ENCODE measurements at regions not wholly inside any gene's neighbourhood (a gene's known extent, or its start where the extent isn't known, plus 50 kb on each side); places are given as distances from the start of the nearest gene placed in this dataset.
"Not testable (repeated sequence)": the region's sequence is repeated elsewhere in the genome, so short reads cannot be mapped to it uniquely, and the experiment has no call there.

DNA sequence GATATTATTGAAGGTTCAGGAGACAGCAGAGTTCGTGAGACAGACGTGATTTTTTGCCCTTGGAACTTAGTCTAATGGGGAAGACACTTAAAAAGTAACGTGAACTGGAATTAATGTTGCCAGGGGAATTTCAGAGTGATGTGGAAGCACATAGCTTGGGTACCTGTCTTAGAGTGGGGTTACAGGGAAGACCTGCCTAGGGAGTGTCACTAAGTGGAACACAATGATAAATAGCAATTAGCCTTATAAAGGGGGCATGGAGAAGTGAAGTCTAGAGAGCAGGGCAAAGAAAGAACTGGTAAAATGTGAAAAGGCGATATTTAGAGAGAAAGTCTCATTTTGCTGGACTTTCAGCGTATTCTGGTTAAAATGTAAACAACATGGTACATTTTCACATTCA lies 306.0 kb upstream of the TCF4 start:
- H3K4me1 ChIP-seq (ENCODE audit: insufficient read depth, insufficient read length): no peaks in the 10 kb centered on the region
- no peak for DNase-seq (ENCODE audit: low read depth, low spot score)
- H3K4me3 ChIP-seq (ENCODE audit: insufficient read length, low read depth): peak overlapping the region; percentile 45
- no peaks in the 10 kb centered on the region for H3K36me3 ChIP-seq (ENCODE audit: insufficient read depth, insufficient read length, low read length)
- peaks cover 8% of the 10 kb centered on the region for H3K9me3 ChIP-seq (ENCODE audit: insufficient read depth, low read length)
- no peaks in the 10 kb centered on the region for H3K27me3 ChIP-seq (ENCODE audit: insufficient read depth, insufficient read length)
- H3K9ac ChIP-seq (ENCODE audit: insufficient read length, low read depth): no peak overlapping the region
- no peak for TF ChIP-seq SUZ12 (IDR thresholded peaks at IDR 0.05; ENCODE audit: extremely low read depth, insufficient read depth, insufficient read length)

- peak overlapping the region; percentile 45 for H3K4me3 ChIP-seq (ENCODE audit: insufficient read length, low read depth)
- not testable (repeated sequence) for DNase-seq (ENCODE audit: low read depth, low spot score)
Observed at GRCh38 chr18:55892862-55893813, 305.1 kb upstream of the TCF4 start.

GRCh38 chr18:55886886-55887285 lies 298.9 kb upstream of the TCF4 start:
- DNase-seq (ENCODE audit: low read depth, low spot score): no peak
- no peak overlapping the region for H3K9ac ChIP-seq (ENCODE audit: insufficient read length, low read depth)

More at GRCh38 chr18:55892862-55893813, 305.1 kb upstream of the TCF4 start:
- not testable (repeated sequence) for H3K27me3 ChIP-seq (ENCODE audit: insufficient read depth, insufficient read length); H3K4me1 ChIP-seq (ENCODE audit: insufficient read depth, insufficient read length); H3K9me3 ChIP-seq (ENCODE audit: insufficient read depth, low read length); H3K36me3 ChIP-seq (ENCODE audit: insufficient read depth, insufficient read length, low read length)
- H3K9ac ChIP-seq (ENCODE audit: insufficient read length, low read depth): peak overlapping the region; percentile 44

GRCh38 chr18:55884498-55884897 lies 296.5 kb upstream of the TCF4 start:
- Histone ChIP-seq H3K4me3 (ENCODE audit: insufficient read length, low read depth) (no peak overlapping the region), H3K9me3 (ENCODE audit: insufficient read depth, low read length) (peaks cover 16% of the 10 kb centered on the region; the same call in 1 of the 2 replicates), H3K27me3 (ENCODE audit: insufficient read depth, insufficient read length) (no peaks in the 10 kb centered on the region), H3K4me1 (ENCODE audit: insufficient read depth, insufficient read length) (no peaks in the 10 kb centered on the region), H3K36me3 (ENCODE audit: insufficient read depth, insufficient read length, low read length) (no peaks in the 10 kb centered on the region), H3K9ac (ENCODE audit: insufficient read length, low read depth) (no peak overlapping the region)
- TF ChIP-seq YY1 (IDR thresholded peaks at IDR 0.05; ENCODE audit: insufficient read depth, insufficient read length) (no peak), ZNF274 (IDR thresholded peaks at IDR 0.05; ENCODE audit: low read depth, low read length) (no peak), SUZ12 (IDR thresholded peaks at IDR 0.05; ENCODE audit: extremely low read depth, insufficient read depth, insufficient read length) (no peak)
- no peak for DNase-seq (ENCODE audit: low read depth, low spot score)

More at GRCh38 chr18:55886886-55887285, 298.9 kb upstream of the TCF4 start:
- Histone ChIP-seq H3K9me3 (ENCODE audit: insufficient read depth, low read length) (peaks cover 16% of the 10 kb centered on the region; the same call in 1 of the 2 replicates), H3K4me1 (ENCODE audit: insufficient read depth, insufficient read length) (no peaks in the 10 kb centered on the region), H3K4me3 (ENCODE audit: insufficient read length, low read depth) (no peak overlapping the region), H3K27me3 (ENCODE audit: insufficient read depth, insufficient read length) (no peaks in the 10 kb centered on the region), H3K36me3 (ENCODE audit: insufficient read depth, insufficient read length, low read length) (no peaks in the 10 kb centered on the region)
- no peak for TF ChIP-seq SUZ12 (IDR thresholded peaks at IDR 0.05; ENCODE audit: extremely low read depth, insufficient read depth, insufficient read length)
- TF ChIP-seq YY1 (IDR thresholded peaks at IDR 0.05; ENCODE audit: insufficient read depth, insufficient read length): no peak
- no peak for TF ChIP-seq ZNF274 (IDR thresholded peaks at IDR 0.05; ENCODE audit: low read depth, low read length)

GRCh38 chr18:55880617-55881016 lies 292.6 kb upstream of the TCF4 start:
- no peak for DNase-seq (ENCODE audit: low read depth, low spot score)
- H3K4me1 ChIP-seq (ENCODE audit: insufficient read depth, insufficient read length): no peaks in the 10 kb centered on the region
- no peak overlapping the region for H3K4me3 ChIP-seq (ENCODE audit: insufficient read length, low read depth)
- H3K9ac ChIP-seq (ENCODE audit: insufficient read length, low read depth): no peak overlapping the region
- H3K36me3 ChIP-seq (ENCODE audit: insufficient read depth, insufficient read length, low read length): no peaks in the 10 kb centered on the region
- H3K9me3 ChIP-seq (ENCODE audit: insufficient read depth, low read length): peaks cover under 1% of the 10 kb centered on the region; the same call in 1 of the 2 replicates
- H3K27me3 ChIP-seq (ENCODE audit: insufficient read depth, insufficient read length): no peaks in the 10 kb centered on the region
- no peak for TF ChIP-seq YY1 (IDR thresholded peaks at IDR 0.05; ENCODE audit: insufficient read depth, insufficient read length)
- no peak for TF ChIP-seq SUZ12 (IDR thresholded peaks at IDR 0.05; ENCODE audit: extremely low read depth, insufficient read depth, insufficient read length)
- TF ChIP-seq ZNF274 (IDR thresholded peaks at IDR 0.05; ENCODE audit: low read depth, low read length): no peak

DNA sequence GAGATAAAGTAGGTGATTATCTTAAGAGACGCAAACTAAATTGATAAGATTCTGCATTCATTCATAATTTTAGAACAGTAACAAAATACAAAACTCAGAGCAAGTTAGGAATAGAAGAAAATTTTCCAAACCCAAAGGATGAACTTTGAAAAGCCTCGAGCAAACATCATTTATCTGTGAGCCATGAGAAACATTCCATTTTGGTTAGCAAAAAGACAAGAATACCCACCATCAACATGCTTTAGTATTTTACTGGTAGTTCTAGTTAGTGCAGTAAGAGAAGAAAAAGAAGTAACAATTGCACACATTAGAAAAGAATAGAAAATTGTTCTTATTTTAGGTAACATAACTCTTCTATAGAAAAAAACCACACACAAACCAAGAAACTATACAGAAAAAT lies 291.3 kb upstream of the TCF4 start:
- H3K36me3 ChIP-seq (ENCODE audit: insufficient read depth, insufficient read length, low read length): no peaks in the 10 kb centered on the region
- H3K4me3 ChIP-seq (ENCODE audit: insufficient read length, low read depth): no peak overlapping the region
- no peak overlapping the region for H3K9ac ChIP-seq (ENCODE audit: insufficient read length, low read depth)
- DNase-seq (ENCODE audit: low read depth, low spot score): no peak
- TF ChIP-seq SUZ12 (IDR thresholded peaks at IDR 0.05; ENCODE audit: extremely low read depth, insufficient read depth, insufficient read length) (no peak), YY1 (IDR thresholded peaks at IDR 0.05; ENCODE audit: insufficient read depth, insufficient read length) (no peak), ZNF274 (IDR thresholded peaks at IDR 0.05; ENCODE audit: low read depth, low read length) (no peak)
- no peaks in the 10 kb centered on the region for H3K27me3 ChIP-seq (ENCODE audit: insufficient read depth, insufficient read length)
- no peaks in the 10 kb centered on the region for H3K9me3 ChIP-seq (ENCODE audit: insufficient read depth, low read length)
- no peaks in the 10 kb centered on the region for H3K4me1 ChIP-seq (ENCODE audit: insufficient read depth, insufficient read length)

DNA sequence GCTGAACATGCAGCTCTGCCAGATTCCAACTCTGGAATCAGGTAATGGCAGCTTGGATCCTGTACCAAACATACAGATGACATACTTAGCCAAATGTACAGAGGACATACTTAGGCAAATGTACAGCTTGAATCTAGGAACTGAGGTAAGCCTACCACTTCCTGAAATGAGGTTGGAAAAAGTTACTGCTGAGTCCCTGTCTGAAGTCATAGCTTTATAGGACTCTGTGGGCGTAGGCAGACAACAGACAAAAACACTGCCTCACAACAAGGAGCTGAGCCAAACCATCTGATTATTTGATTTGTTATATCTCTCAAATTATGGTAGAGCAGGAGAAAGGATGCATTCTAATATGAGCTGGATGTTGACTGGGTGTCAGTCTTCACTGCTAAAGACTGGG lies 290.2 kb upstream of the TCF4 start:
- no peaks in the 10 kb centered on the region for H3K27me3 ChIP-seq (ENCODE audit: insufficient read depth, insufficient read length)
- no peaks in the 10 kb centered on the region for H3K36me3 ChIP-seq (ENCODE audit: insufficient read depth, insufficient read length, low read length)
- no peak for DNase-seq (ENCODE audit: low read depth, low spot score)
- no peaks in the 10 kb centered on the region for H3K4me1 ChIP-seq (ENCODE audit: insufficient read depth, insufficient read length)
- no peaks in the 10 kb centered on the region for H3K9me3 ChIP-seq (ENCODE audit: insufficient read depth, low read length)
- TF ChIP-seq YY1 (IDR thresholded peaks at IDR 0.05; ENCODE audit: insufficient read depth, insufficient read length): no peak
- TF ChIP-seq SUZ12 (IDR thresholded peaks at IDR 0.05; ENCODE audit: extremely low read depth, insufficient read depth, insufficient read length): no peak
- TF ChIP-seq ZNF274 (IDR thresholded peaks at IDR 0.05; ENCODE audit: low read depth, low read length): no peak
- no peak overlapping the region for H3K9ac ChIP-seq (ENCODE audit: insufficient read length, low read depth)
- H3K4me3 ChIP-seq (ENCODE audit: insufficient read length, low read depth): no peak overlapping the region
